ENCODE measurements at regions not wholly inside any gene's neighbourhood (a gene's known extent, or its start where the extent isn't known, plus 50 kb on each side); places are given as distances from the start of the nearest gene placed in this dataset.

DNA sequence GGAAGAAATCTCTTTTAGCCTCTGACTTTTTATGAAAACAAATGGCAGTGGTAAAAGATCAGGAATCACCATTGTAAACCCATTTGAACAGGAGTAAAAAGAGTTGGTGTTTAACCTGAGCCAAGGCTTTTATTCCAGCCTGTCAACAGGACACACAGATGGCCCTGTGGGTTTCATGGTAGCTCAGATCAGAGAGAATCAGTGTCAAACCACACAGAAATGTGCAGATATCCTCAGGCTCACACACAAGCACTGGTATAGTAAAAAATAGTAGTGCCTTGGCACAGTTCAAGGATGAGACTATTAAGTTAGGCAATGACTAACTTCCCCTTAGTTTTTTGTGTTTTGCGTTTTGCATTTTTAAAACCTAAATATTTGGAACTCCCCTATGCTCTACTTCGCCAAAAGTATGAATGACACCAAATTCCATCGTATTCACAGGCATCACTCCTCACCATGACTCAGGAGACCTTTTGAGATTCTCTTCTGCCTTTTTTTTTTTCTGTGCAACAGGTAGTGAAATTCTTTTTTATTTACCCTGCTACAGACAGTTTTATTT, 1200.0 kb downstream of the CDH11 start:
- no peak for TF ChIP-seq POLR2A (IDR thresholded peaks at IDR 0.05)
- TF ChIP-seq, protein P1, sequence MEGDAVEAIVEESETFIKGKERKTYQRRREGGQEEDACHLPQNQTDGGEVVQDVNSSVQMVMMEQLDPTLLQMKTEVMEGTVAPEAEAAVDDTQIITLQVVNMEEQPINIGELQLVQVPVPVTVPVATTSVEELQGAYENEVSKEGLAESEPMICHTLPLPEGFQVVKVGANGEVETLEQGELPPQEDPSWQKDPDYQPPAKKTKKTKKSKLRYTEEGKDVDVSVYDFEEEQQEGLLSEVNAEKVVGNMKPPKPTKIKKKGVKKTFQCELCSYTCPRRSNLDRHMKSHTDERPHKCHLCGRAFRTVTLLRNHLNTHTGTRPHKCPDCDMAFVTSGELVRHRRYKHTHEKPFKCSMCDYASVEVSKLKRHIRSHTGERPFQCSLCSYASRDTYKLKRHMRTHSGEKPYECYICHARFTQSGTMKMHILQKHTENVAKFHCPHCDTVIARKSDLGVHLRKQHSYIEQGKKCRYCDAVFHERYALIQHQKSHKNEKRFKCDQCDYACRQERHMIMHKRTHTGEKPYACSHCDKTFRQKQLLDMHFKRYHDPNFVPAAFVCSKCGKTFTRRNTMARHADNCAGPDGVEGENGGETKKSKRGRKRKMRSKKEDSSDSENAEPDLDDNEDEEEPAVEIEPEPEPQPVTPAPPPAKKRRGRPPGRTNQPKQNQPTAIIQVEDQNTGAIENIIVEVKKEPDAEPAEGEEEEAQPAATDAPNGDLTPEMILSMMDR (IDR thresholded peaks at IDR 0.05), result no peak
